Ovary (tissue), 3 donors: ENCODE measurements at regions not wholly inside any gene's neighbourhood (a gene's known extent, or its start where the extent isn't known, plus 50 kb on each side); places are given as distances from the start of the nearest gene placed in this dataset.

Experiments
- EP300 ChIP-seq: sonication (generic); formaldehyde crosslinking; IDR thresholded peaks from one replicate; pipeline ENCODE4 v1.6.1; 2017; ENCODE audit warnings: antibody characterized with exemption
- POLR2A ChIP-seq: fragments of 450-650 bp; IDR thresholded peaks from one replicate; pipeline ENCODE4 v1.6.1; 2017; ENCODE audit warnings: antibody characterized with exemption, mild to moderate bottlenecking, moderate library complexity
- TF ChIP-seq, protein P1 (sequence below), 3 donors: fragments of 450-650 bp in 2 of 3; fragments of 200-600 bp in 1 of 3; IDR thresholded peaks; one replicate each; pipeline versions ENCODE4 v1.5.1 to v1.8.0; 2016 to 2022; ENCODE audit warnings: antibody characterized with exemption in 3 of 3, mild to moderate bottlenecking in 1 of 3
- donor health status: DM: no; HTN: no; CAD: no.

DNA sequence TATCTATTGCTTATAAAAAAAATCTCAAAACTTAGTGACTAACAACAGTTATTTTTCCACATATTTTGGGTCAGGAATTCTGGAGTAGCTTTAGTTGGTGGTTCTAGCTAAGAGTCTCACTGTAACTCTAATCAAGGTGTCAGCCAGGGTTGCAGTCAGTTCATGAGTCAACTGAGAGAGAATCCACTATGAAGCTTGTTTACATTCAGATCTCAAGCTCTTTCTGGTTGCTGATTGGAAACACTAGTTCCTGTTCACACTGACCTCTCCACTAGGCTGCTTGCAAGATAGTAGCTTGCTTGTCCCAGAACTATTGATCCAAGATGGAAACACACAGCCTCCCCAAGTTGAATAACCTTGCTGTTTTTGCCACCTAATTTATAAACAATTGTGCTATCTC, 1192.1 kb upstream of the B3GALT2 start:
- TF ChIP-seq POLR2A (no peak), EP300 (no peak)
- TF ChIP-seq, protein P1, sequence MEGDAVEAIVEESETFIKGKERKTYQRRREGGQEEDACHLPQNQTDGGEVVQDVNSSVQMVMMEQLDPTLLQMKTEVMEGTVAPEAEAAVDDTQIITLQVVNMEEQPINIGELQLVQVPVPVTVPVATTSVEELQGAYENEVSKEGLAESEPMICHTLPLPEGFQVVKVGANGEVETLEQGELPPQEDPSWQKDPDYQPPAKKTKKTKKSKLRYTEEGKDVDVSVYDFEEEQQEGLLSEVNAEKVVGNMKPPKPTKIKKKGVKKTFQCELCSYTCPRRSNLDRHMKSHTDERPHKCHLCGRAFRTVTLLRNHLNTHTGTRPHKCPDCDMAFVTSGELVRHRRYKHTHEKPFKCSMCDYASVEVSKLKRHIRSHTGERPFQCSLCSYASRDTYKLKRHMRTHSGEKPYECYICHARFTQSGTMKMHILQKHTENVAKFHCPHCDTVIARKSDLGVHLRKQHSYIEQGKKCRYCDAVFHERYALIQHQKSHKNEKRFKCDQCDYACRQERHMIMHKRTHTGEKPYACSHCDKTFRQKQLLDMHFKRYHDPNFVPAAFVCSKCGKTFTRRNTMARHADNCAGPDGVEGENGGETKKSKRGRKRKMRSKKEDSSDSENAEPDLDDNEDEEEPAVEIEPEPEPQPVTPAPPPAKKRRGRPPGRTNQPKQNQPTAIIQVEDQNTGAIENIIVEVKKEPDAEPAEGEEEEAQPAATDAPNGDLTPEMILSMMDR (IDR thresholded peaks at IDR 0.05) = no peak
